ENCODE measurements at regions not wholly inside any gene's neighbourhood (a gene's known extent, or its start where the extent isn't known, plus 50 kb on each side); places are given as distances from the start of the nearest gene placed in this dataset.

DNA sequence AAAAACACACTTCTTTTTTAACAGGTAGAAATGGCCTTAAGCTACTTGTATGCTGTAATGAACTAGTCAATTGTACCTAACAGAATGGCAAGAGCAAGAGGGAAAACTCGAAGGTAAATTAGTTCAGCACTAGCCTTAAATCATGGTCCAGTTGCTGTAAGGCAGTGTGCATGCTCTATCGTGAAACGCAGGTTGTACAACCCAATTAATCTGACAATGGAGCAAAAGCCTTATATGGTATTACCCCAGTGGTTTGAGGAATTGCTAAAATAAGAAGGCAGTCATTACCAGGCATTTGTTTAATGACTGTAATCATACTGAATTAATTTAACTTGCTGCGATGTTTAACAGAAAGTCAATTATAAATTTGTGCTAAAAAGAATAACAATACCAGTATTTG, 69.3 kb upstream of the SOX4 start:
- TF ChIP-seq CTCF (IDR thresholded peaks at IDR 0.05; ENCODE audit: insufficient read depth, low read depth, low read length) (no peak), EZH2 (IDR thresholded peaks at IDR 0.05; ENCODE audit: insufficient read depth, low read length) (no peak)

Measured in astrocyte (in vitro differentiated cells and primary cell).